ENCODE measurements at regions not wholly inside any gene's neighbourhood (a gene's known extent, or its start where the extent isn't known, plus 50 kb on each side); places are given as distances from the start of the nearest gene placed in this dataset.

- Histone ChIP-seq H4K20me1 (ENCODE audit: insufficient read depth, low read length) (no peaks in the 10 kb centered on the region), H3K9me3 (ENCODE audit: insufficient read depth, low read length, severe bottlenecking) (no peaks in the 10 kb centered on the region), H3K4me2 (ENCODE audit: insufficient read depth, low read length) (no peak overlapping the region), H3K36me3 (ENCODE audit: insufficient read depth, low read length) (no peaks in the 10 kb centered on the region), H3K4me3 (ENCODE audit: low read depth in 1 of 2, low read length in 2 of 2) (no peak overlapping the region), H2AFZ (ENCODE audit: low read depth, low read length) (no peak overlapping the region), H3K27me3 (ENCODE audit: insufficient read depth, low read length, poor library complexity) (no peaks in the 10 kb centered on the region), H3K27ac (ENCODE audit: low read length) (no peak overlapping the region), H3K9ac (ENCODE audit: low read depth, low read length) (no peak overlapping the region), H3K79me2 (ENCODE audit: insufficient read depth, low read length) (no peaks in the 10 kb centered on the region), H3K4me1 (ENCODE audit: insufficient read depth, low read length) (no peaks in the 10 kb centered on the region)
- TF ChIP-seq EZH2 (IDR thresholded peaks at IDR 0.05; ENCODE audit: borderline replicate concordance, low read depth, low read length, severe bottlenecking), result no peak
- TF ChIP-seq, protein P1, sequence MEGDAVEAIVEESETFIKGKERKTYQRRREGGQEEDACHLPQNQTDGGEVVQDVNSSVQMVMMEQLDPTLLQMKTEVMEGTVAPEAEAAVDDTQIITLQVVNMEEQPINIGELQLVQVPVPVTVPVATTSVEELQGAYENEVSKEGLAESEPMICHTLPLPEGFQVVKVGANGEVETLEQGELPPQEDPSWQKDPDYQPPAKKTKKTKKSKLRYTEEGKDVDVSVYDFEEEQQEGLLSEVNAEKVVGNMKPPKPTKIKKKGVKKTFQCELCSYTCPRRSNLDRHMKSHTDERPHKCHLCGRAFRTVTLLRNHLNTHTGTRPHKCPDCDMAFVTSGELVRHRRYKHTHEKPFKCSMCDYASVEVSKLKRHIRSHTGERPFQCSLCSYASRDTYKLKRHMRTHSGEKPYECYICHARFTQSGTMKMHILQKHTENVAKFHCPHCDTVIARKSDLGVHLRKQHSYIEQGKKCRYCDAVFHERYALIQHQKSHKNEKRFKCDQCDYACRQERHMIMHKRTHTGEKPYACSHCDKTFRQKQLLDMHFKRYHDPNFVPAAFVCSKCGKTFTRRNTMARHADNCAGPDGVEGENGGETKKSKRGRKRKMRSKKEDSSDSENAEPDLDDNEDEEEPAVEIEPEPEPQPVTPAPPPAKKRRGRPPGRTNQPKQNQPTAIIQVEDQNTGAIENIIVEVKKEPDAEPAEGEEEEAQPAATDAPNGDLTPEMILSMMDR (IDR thresholded peaks at IDR 0.05; ENCODE audit: borderline replicate concordance, extremely low read depth, low read length, poor library complexity, severe bottlenecking), result no peak
- DNase-seq (no peak), ATAC-seq (ENCODE audit: insufficient read depth, low read depth) (no peak)
Measured at GRCh38 chr2:19282305-19282704, 76.1 kb downstream of the OSR1 start.

GRCh38 chr2:19274439-19274838, 84.0 kb downstream of the OSR1 start:
- Histone ChIP-seq H3K79me2 (ENCODE audit: insufficient read depth, low read length) (no peaks in the 10 kb centered on the region), H3K27me3 (ENCODE audit: insufficient read depth, low read length, poor library complexity) (no peaks in the 10 kb centered on the region), H3K9me3 (ENCODE audit: insufficient read depth, low read length, severe bottlenecking) (no peaks in the 10 kb centered on the region), H3K27ac (ENCODE audit: low read length) (no peak overlapping the region), H2AFZ (ENCODE audit: low read depth, low read length) (no peak overlapping the region), H3K36me3 (ENCODE audit: insufficient read depth, low read length) (no peaks in the 10 kb centered on the region), H3K4me3 (ENCODE audit: low read depth in 1 of 2, low read length in 2 of 2) (no peak overlapping the region), H3K4me1 (ENCODE audit: insufficient read depth, low read length) (no peaks in the 10 kb centered on the region), H4K20me1 (ENCODE audit: insufficient read depth, low read length) (no peaks in the 10 kb centered on the region), H3K4me2 (ENCODE audit: insufficient read depth, low read length) (no peak overlapping the region), H3K9ac (ENCODE audit: low read depth, low read length) (no peak overlapping the region)
- no peak for TF ChIP-seq EZH2 (IDR thresholded peaks at IDR 0.05; ENCODE audit: borderline replicate concordance, low read depth, low read length, severe bottlenecking)
- TF ChIP-seq, protein P1 (IDR thresholded peaks at IDR 0.05; ENCODE audit: borderline replicate concordance, extremely low read depth, low read length, poor library complexity, severe bottlenecking), result no peak
- DNase-seq, result no peak
- no peak for ATAC-seq (ENCODE audit: insufficient read depth, low read depth)

GRCh38 chr2:19272941-19273470, 85.4 kb downstream of the OSR1 start:
- H3K4me1 ChIP-seq (ENCODE audit: insufficient read depth, low read length), result no peaks in the 10 kb centered on the region
- H3K36me3 ChIP-seq (ENCODE audit: insufficient read depth, low read length), result no peaks in the 10 kb centered on the region
- ATAC-seq (ENCODE audit: insufficient read depth, low read depth) (no peak), DNase-seq (no peak)
- no peaks in the 10 kb centered on the region for H4K20me1 ChIP-seq (ENCODE audit: insufficient read depth, low read length)
- no peak overlapping the region for H2AFZ ChIP-seq (ENCODE audit: low read depth, low read length)
- no peak overlapping the region for H3K4me2 ChIP-seq (ENCODE audit: insufficient read depth, low read length)
- no peak overlapping the region for H3K27ac ChIP-seq (ENCODE audit: low read length)
- no peak overlapping the region for H3K9ac ChIP-seq (ENCODE audit: low read depth, low read length)
- H3K79me2 ChIP-seq (ENCODE audit: insufficient read depth, low read length), result no peaks in the 10 kb centered on the region
- no peaks in the 10 kb centered on the region for H3K9me3 ChIP-seq (ENCODE audit: insufficient read depth, low read length, severe bottlenecking)
- H3K27me3 ChIP-seq (ENCODE audit: insufficient read depth, low read length, poor library complexity), result no peaks in the 10 kb centered on the region
- TF ChIP-seq, protein P1 (IDR thresholded peaks at IDR 0.05; ENCODE audit: borderline replicate concordance, extremely low read depth, low read length, poor library complexity, severe bottlenecking), result no peak
- TF ChIP-seq EZH2 (IDR thresholded peaks at IDR 0.05; ENCODE audit: borderline replicate concordance, low read depth, low read length, severe bottlenecking), result no peak
- no peak overlapping the region for H3K4me3 ChIP-seq (ENCODE audit: low read depth in 1 of 2, low read length in 2 of 2)

GRCh38 chr2:19272039-19272438, 86.4 kb downstream of the OSR1 start:
- ATAC-seq (ENCODE audit: insufficient read depth, low read depth) (no peak), DNase-seq (no peak)
- H2AFZ ChIP-seq (ENCODE audit: low read depth, low read length), result no peak overlapping the region
- TF ChIP-seq, protein P1 (IDR thresholded peaks at IDR 0.05; ENCODE audit: borderline replicate concordance, extremely low read depth, low read length, poor library complexity, severe bottlenecking), result no peak
- no peak for TF ChIP-seq EZH2 (IDR thresholded peaks at IDR 0.05; ENCODE audit: borderline replicate concordance, low read depth, low read length, severe bottlenecking)
- no peaks in the 10 kb centered on the region for H3K4me1 ChIP-seq (ENCODE audit: insufficient read depth, low read length)
- no peak overlapping the region for H3K9ac ChIP-seq (ENCODE audit: low read depth, low read length)
- H4K20me1 ChIP-seq (ENCODE audit: insufficient read depth, low read length), result no peaks in the 10 kb centered on the region
- H3K36me3 ChIP-seq (ENCODE audit: insufficient read depth, low read length), result no peaks in the 10 kb centered on the region
- no peaks in the 10 kb centered on the region for H3K79me2 ChIP-seq (ENCODE audit: insufficient read depth, low read length)
- H3K27me3 ChIP-seq (ENCODE audit: insufficient read depth, low read length, poor library complexity), result no peaks in the 10 kb centered on the region
- no peak overlapping the region for H3K4me3 ChIP-seq (ENCODE audit: low read depth in 1 of 2, low read length in 2 of 2)
- no peaks in the 10 kb centered on the region for H3K9me3 ChIP-seq (ENCODE audit: insufficient read depth, low read length, severe bottlenecking)
- H3K27ac ChIP-seq (ENCODE audit: low read length), result no peak overlapping the region
- H3K4me2 ChIP-seq (ENCODE audit: insufficient read depth, low read length), result no peak overlapping the region
